ENCODE measurements at regions not wholly inside any gene's neighbourhood (a gene's known extent, or its start where the extent isn't known, plus 50 kb on each side); places are given as distances from the start of the nearest gene placed in this dataset.

GRCh38 chr3:101978348-101978747, 129.0 kb downstream of the NFKBIZ start:
- H3K4me1 ChIP-seq: no peaks in the 10 kb centered on the region
- intact Hi-C loops (cut with DNase I): no loop called here
- WGBS, 2 donors: 59 to 68% methylated on average over 2 of the region's 2 CpGs
- DNase-seq (no peak), ATAC-seq (no peak)
- no peak for TF ChIP-seq CTCF (IDR thresholded peaks at IDR 0.05)
- no peak overlapping the region for H3K4me3 ChIP-seq
- H3K27ac ChIP-seq: no peak overlapping the region
- H3K36me3 ChIP-seq: no peaks in the 10 kb centered on the region
- no peaks in the 10 kb centered on the region for H3K9me3 ChIP-seq
- H3K27me3 ChIP-seq: peaks cover 0 to 3% (median 0%) of the 10 kb centered on the region in 7 donors

GRCh38 chr3:101979033-101979432, 129.7 kb downstream of the NFKBIZ start:
- no peak for TF ChIP-seq CTCF (IDR thresholded peaks at IDR 0.05)
- no peaks in the 10 kb centered on the region for H3K36me3 ChIP-seq
- H3K4me3 ChIP-seq: no peak overlapping the region
- no peaks in the 10 kb centered on the region for H3K9me3 ChIP-seq
- no peak for DNase-seq
- WGBS, 2 donors: 89 to 90% methylated on average over 3 of the region's 3 CpGs
- H3K27me3 ChIP-seq: peaks cover 0 to 3% (median 0%) of the 10 kb centered on the region in 7 donors
- ATAC-seq: no peak
- intact Hi-C loops (cut with DNase I): no loop called here
- no peaks in the 10 kb centered on the region for H3K4me1 ChIP-seq
- no peak overlapping the region for H3K27ac ChIP-seq

DNA sequence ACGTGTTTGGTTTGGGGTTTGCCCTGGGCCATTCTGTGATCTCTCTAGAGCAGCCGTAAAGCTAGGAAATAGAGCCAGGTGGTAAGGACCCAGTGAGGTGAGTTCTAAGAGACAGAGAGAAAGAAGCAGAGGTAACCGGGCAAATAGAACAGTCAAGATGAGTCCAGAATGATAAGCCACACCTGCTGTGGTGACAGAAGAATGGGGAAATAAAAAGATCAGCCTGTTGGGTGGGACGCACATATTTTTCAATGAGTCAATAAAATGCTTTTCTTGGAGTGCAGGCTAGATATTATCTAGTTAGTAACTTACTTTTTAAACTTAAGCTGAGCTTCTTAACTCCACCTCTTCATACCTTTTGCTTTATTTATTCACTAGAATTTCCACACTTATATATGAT, 135.0 kb downstream of the NFKBIZ start:
- WGBS, 2 donors: 76 to 90% methylated on average over 4 of the region's 4 CpGs
- Histone ChIP-seq H3K4me1 (peaks cover 0 to 19% (median 0%) of the 10 kb centered on the region in 9 donors), H3K27ac (no peak overlapping the region), H3K27me3 (peaks cover 0 to 3% (median 0%) of the 10 kb centered on the region in 7 donors), H3K36me3 (no peaks in the 10 kb centered on the region), H3K4me3 (no peak overlapping the region), H3K9me3 (no peaks in the 10 kb centered on the region)
- TF ChIP-seq CTCF (IDR thresholded peaks at IDR 0.05): no peak
- intact Hi-C loops (cut with DNase I): no loop called here
- ATAC-seq: no peak
- DNase-seq: no peak

DNA sequence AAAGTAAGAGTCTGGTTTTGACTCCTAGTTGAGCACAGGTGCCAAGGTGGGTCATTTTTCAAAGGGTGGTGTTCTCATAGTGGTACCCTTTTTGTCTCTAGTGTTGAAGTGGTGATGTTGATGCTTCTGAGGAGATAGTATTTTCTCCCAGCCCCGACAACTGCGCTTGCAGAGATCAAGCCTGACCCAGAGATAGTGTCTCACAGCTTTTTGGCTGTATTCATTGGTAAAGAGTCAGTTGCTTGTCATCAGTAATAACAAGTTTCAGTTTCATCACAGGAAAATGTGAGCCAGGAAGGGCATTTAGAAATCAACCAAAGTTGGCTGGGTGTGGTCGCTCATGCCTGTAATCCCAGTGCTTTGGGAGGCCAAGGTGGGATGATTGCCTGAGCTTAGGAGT, 139.3 kb downstream of the NFKBIZ start:
- H3K27me3 ChIP-seq: no peaks in the 10 kb centered on the region
- intact Hi-C loops (cut with DNase I): no loop called here

More for the DNA sequence above, 139.3 kb downstream of the NFKBIZ start:
- H3K27ac ChIP-seq: peak overlapping the region in 1 of 10 donors; percentile 32
- TF ChIP-seq CTCF (IDR thresholded peaks at IDR 0.05): no peak
- H3K4me3 ChIP-seq: no peak overlapping the region
- WGBS, 2 donors: 85 to 86% methylated on average over 3 of the region's 3 CpGs
- H3K36me3 ChIP-seq: no peaks in the 10 kb centered on the region
- ATAC-seq (peak in 1 of 8 donors; percentile 18), DNase-seq (no peak)
- H3K4me1 ChIP-seq: peaks cover 0 to 22% (median 0%) of the 10 kb centered on the region in 9 donors
- no peaks in the 10 kb centered on the region for H3K9me3 ChIP-seq
